Right lobe of liver (tissue), 6 donors: ENCODE measurements at regions not wholly inside any gene's neighbourhood (a gene's known extent, or its start where the extent isn't known, plus 50 kb on each side); places are given as distances from the start of the nearest gene placed in this dataset.

Experiments used
- ATAC-seq, 4 donors: fragments of 200-7000 bp; cut with Tn5 transposase; one replicate each; pipeline ENCODE4 v1.9.1; 2020; ENCODE audit warnings: mild to moderate bottlenecking in 4 of 4, moderate library complexity in 4 of 4
- DNase-seq, 3 donors: peaks; one replicate each; pipeline ENCODE4 v3.0.0-alpha.2; 2020
- H3K27ac ChIP-seq, 3 donors: fragments of 200-600 bp; one replicate each; pipeline ENCODE4 v1.8.0; 2022
- H3K27me3 ChIP-seq, 2 donors: fragments of 200-600 bp; one replicate each; pipeline ENCODE4 v1.8.0; 2022
- H3K36me3 ChIP-seq, 4 donors: fragments of 200-600 bp; sonication (generic) in 1 of 4; one replicate each; pipeline versions ENCODE4 v1.5.1 to v1.8.0; 2017 to 2022; ENCODE audit warnings: control low read depth in 1 of 4
- H3K4me1 ChIP-seq, 4 donors: fragments of 200-600 bp; sonication (generic) in 1 of 4; one replicate each; pipeline versions ENCODE4 v1.5.1 to v1.8.0; 2017 to 2022; ENCODE audit warnings: control low read depth in 1 of 4
- H3K4me3 ChIP-seq, 3 donors: fragments of 200-600 bp; one replicate each; pipeline ENCODE4 v1.8.0; 2022
- H3K9me3 ChIP-seq, 4 donors: fragments of 200-600 bp; sonication (generic) in 1 of 4; one replicate each; pipeline versions ENCODE4 v1.5.1 to v1.8.0; 2017 to 2022; ENCODE audit warnings: control low read depth in 1 of 4
- POLR2A ChIP-seq: fragments of 450-650 bp; IDR thresholded peaks from one replicate; pipeline ENCODE4 v1.6.1; 2017; ENCODE audit warnings: antibody characterized with exemption, mild to moderate bottlenecking
- WGBS: methylation state at CpG from one replicate; pipeline ENCODE4 v1.1.6; 2018; ENCODE audit warnings: low coverage, low lambda C conversion rate; ENCODE audit not compliant: insufficient coverage; ENCODE audit errors: missing lambda C conversion rate; 5-methylcytosine and 5-hydroxymethylcytosine counted together
- intact Hi-C, 2 donors: fragments of 100-400 bp; cut with DNase I; formaldehyde crosslinking; loops; one replicate each; pipeline versions ENCODE4 v1.11.2 to v1.14.1; 2022
- TF ChIP-seq, protein P1 (sequence below), 4 donors: fragments of 200-600 bp in 3 of 4; fragments of 450-650 bp in 1 of 4; IDR thresholded peaks; one replicate each; pipeline versions ENCODE4 v1.5.1 to v1.8.0; 2016 to 2022; ENCODE audit warnings: antibody characterized with exemption in 4 of 4, mild to moderate bottlenecking in 2 of 4
- donor health status: DM: no; HTN: yes; CAD: no.
- donor health status: DM: no; HTN: no; CAD: no.
- donor health status: DM: no; HTN: no; CAD: no.
- donor health status: DM: no; HTN: yes; CAD: no.
- donor health status: DM: no; HTN: yes; CAD: no.

DNA sequence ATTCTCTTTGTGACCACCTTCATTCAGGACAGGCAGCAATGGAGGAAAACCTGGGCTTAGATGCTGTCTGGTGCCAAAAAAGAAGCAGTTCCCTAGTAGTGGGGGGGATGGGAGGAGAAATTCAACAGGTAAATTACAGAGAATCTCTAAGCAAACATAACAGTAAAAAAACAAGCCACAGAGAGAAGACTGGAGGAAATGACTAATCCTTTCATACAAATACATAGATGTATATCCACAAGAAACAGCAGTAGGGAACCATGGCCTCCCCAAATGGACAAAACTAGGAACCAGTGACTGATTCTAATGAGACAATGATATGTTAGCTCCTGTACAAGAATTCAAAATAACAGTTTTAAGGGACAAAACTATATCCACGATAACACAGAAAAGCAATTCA lies 513.0 kb downstream of the NAV3 start:
- DNase-seq = no peak
- H3K4me3 ChIP-seq = no peak overlapping the region
- H3K36me3 ChIP-seq = no peaks in the 10 kb centered on the region
- ATAC-seq = no peak
- no peaks in the 10 kb centered on the region for H3K9me3 ChIP-seq
- no peak overlapping the region for H3K27ac ChIP-seq
- intact Hi-C loops = no loop called here
- no peak for TF ChIP-seq POLR2A
- TF ChIP-seq, protein P1, sequence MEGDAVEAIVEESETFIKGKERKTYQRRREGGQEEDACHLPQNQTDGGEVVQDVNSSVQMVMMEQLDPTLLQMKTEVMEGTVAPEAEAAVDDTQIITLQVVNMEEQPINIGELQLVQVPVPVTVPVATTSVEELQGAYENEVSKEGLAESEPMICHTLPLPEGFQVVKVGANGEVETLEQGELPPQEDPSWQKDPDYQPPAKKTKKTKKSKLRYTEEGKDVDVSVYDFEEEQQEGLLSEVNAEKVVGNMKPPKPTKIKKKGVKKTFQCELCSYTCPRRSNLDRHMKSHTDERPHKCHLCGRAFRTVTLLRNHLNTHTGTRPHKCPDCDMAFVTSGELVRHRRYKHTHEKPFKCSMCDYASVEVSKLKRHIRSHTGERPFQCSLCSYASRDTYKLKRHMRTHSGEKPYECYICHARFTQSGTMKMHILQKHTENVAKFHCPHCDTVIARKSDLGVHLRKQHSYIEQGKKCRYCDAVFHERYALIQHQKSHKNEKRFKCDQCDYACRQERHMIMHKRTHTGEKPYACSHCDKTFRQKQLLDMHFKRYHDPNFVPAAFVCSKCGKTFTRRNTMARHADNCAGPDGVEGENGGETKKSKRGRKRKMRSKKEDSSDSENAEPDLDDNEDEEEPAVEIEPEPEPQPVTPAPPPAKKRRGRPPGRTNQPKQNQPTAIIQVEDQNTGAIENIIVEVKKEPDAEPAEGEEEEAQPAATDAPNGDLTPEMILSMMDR (IDR thresholded peaks at IDR 0.05) = no peak
- H3K4me1 ChIP-seq = no peaks in the 10 kb centered on the region
- 33% methylated on average over 1 of the region's 1 CpG for WGBS
- no peaks in the 10 kb centered on the region for H3K27me3 ChIP-seq

DNA sequence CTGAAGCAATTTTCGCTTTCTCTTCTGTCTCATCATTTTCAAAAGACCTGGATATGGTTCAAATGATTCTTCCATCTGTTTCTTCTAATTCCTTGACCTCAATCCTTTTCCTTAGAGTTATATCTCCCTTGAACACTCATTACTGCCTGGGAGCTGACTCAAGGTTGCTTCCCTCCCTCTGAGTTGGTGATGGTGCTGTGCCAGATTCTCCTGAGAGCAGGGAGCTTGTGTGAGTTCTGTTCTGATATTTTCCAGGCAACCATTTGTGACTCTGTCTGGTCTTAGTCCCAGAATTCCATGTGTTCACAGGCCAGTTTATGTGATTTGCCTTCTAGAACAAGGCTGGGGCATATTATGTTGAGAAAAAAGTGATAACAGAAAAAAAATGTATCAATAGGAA lies 505.1 kb upstream of the SYT1 start:
- no peak for TF ChIP-seq POLR2A
- TF ChIP-seq, protein P1 (IDR thresholded peaks at IDR 0.05) = no peak
- no peaks in the 10 kb centered on the region for H3K9me3 ChIP-seq
- intact Hi-C loops = no loop called here
- H3K27ac ChIP-seq = no peak overlapping the region
- no peaks in the 10 kb centered on the region for H3K27me3 ChIP-seq
- WGBS = 70% methylated on average over 1 of the region's 1 CpG
- ATAC-seq = no peak
- no peak overlapping the region for H3K4me3 ChIP-seq
- DNase-seq = no peak
- no peaks in the 10 kb centered on the region for H3K4me1 ChIP-seq
- no peaks in the 10 kb centered on the region for H3K36me3 ChIP-seq

DNA sequence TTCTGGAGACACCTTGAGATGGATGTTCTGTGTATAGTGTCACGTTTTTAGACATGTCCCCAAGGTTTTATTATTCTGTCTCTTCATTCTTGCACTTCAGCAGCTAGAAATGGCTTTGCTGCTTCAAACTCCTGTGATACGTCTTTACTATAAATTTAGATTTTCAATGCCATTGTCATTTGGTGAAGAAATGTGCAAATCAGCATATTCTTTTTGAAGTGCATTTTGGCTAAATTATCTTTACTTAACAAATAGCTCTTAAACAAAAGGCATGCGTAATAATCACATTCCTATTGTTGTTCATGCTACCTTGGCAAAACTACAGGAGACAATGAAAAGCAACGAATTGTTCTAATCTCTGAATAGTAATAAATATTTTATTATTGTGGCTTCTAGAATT lies 502.9 kb upstream of the SYT1 start:
- Histone ChIP-seq H3K36me3 (no peaks in the 10 kb centered on the region), H3K4me3 (no peak overlapping the region), H3K4me1 (no peaks in the 10 kb centered on the region), H3K9me3 (no peaks in the 10 kb centered on the region), H3K27ac (no peak overlapping the region), H3K27me3 (no peaks in the 10 kb centered on the region)
- DNase-seq = no peak
- intact Hi-C loops = no loop called here
- no peak for TF ChIP-seq POLR2A
- TF ChIP-seq, protein P1 (IDR thresholded peaks at IDR 0.05) = no peak
- WGBS = 66% methylated on average over 4 of the region's 4 CpGs
- no peak for ATAC-seq

DNA sequence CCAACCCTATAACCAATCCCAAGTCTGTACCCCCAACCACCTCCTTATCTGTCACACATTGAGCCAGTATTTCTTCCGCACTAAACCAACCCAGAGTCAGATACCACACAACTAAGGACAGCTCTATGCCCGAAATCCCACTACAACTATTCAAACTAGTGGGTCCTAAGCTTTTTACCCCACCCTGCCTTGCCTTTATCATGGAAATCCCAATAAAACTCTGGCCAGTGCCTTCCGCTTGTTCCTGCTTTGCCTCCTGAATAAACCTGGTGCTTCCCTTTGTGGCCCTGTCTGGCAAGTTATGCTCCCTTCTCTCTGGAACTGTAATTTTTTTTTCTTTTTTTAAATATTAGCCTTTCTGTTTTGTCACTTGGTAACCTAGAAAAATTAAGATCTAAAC lies 493.3 kb upstream of the SYT1 start:
- Histone ChIP-seq H3K4me3 (no peak overlapping the region), H3K9me3 (no peaks in the 10 kb centered on the region), H3K4me1 (no peaks in the 10 kb centered on the region), H3K27me3 (no peaks in the 10 kb centered on the region), H3K36me3 (no peaks in the 10 kb centered on the region), H3K27ac (no peak overlapping the region)
- TF ChIP-seq, protein P1 (IDR thresholded peaks at IDR 0.05) = no peak
- no peak for TF ChIP-seq POLR2A
- ATAC-seq = no peak
- intact Hi-C loops = no loop called here
- no peak for DNase-seq
- 83% methylated on average over 3 of the region's 3 CpGs for WGBS

DNA sequence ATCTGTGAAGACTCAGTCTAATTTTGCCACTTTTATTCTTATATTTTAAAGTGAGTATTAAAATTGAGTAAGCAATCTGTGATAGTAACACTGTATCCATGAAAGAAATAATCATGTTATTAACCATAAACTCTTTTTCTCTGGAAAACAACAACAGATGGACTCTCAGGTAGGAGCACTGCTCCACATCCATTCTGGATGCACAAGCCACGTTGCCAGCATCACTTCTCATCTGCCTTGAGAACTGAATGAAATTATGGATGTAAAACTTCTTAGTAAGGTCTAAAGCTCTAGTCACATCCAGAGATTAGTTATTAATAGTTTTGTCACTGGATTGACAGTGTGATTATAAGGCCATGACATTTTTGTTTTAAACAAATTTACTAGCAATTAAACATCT lies 489.1 kb upstream of the SYT1 start:
- WGBS = 43% methylated on average over 1 of the region's 1 CpG
- no peak overlapping the region for H3K4me3 ChIP-seq
- DNase-seq = no peak
- ATAC-seq = no peak
- no peaks in the 10 kb centered on the region for H3K36me3 ChIP-seq
- H3K27ac ChIP-seq = no peak overlapping the region
- H3K27me3 ChIP-seq = no peaks in the 10 kb centered on the region
- H3K4me1 ChIP-seq = no peaks in the 10 kb centered on the region
- no peak for TF ChIP-seq POLR2A
- TF ChIP-seq, protein P1 (IDR thresholded peaks at IDR 0.05) = no peak
- no peaks in the 10 kb centered on the region for H3K9me3 ChIP-seq
- intact Hi-C loops = no loop called here
